HEK293T (cell line): ENCODE measurements at regions not wholly inside any gene's neighbourhood (a gene's known extent, or its start where the extent isn't known, plus 50 kb on each side); places are given as distances from the start of the nearest gene placed in this dataset.

Experiments used
- CTCF ChIA-PET: fragments of 350-600 bp; formaldehyde crosslinking; extraction: SDS; loops from one replicate; lab custom pipeline; 2021; ENCODE audit warnings: antibody characterized with exemption, inconsistent platforms; lab: Yijun Ruan, JAX
- POLR2A ChIA-PET: fragments of 350-600 bp; formaldehyde crosslinking; extraction: SDS; loops from one replicate; lab custom pipeline; 2020; ENCODE audit warnings: antibody characterized with exemption, inconsistent platforms; lab: Yijun Ruan, JAX
- DNase-seq: peaks from one replicate; pipeline ENCODE4 v3.0.0; 2012; ENCODE audit warnings: mixed read lengths; ENCODE audit errors: extremely low spot score
- ARNT ChIP-seq: fragments of 450-650 bp; IDR thresholded peaks from 2 replicates; pipeline ENCODE4 v1.6.1; 2017; ENCODE audit warnings: mild to moderate bottlenecking
- BHLHE40 ChIP-seq: fragments of 450-650 bp; IDR thresholded peaks from 2 replicates; pipeline ENCODE4 v1.6.1; 2016; ENCODE audit warnings: mild to moderate bottlenecking, moderate library complexity, borderline replicate concordance
- CTBP1 ChIP-seq: fragments of 450-650 bp; IDR thresholded peaks from 2 replicates; pipeline ENCODE4 v1.6.1; 2016; ENCODE audit warnings: borderline replicate concordance
- ELF4 ChIP-seq: fragments of 450-650 bp; IDR thresholded peaks from 2 replicates; pipeline ENCODE4 v1.6.1; 2017; ENCODE audit warnings: antibody characterized with exemption
- FOXA1 ChIP-seq: fragments of 450-650 bp; IDR thresholded peaks from 2 replicates; pipeline ENCODE4 v1.6.1; 2016; ENCODE audit warnings: mild to moderate bottlenecking
- FOXK2 ChIP-seq: fragments of 450-650 bp; IDR thresholded peaks from 2 replicates; pipeline ENCODE4 v1.6.1; 2016; ENCODE audit warnings: mild to moderate bottlenecking
- FOXM1 ChIP-seq: fragments of 450-650 bp; IDR thresholded peaks from 2 replicates; pipeline ENCODE4 v1.6.1; 2017; ENCODE audit warnings: mild to moderate bottlenecking, borderline replicate concordance
- HDGF ChIP-seq: fragments of 450-650 bp; IDR thresholded peaks from 2 replicates; pipeline ENCODE4 v1.6.1; 2017; ENCODE audit warnings: antibody characterized with exemption, borderline replicate concordance
- L3MBTL2 ChIP-seq: fragments of 450-650 bp; conservative IDR thresholded peaks from 2 replicates; pipeline ENCODE4 v1.6.1; 2016; ENCODE audit warnings: mild to moderate bottlenecking
- LEF1 ChIP-seq: fragments of 450-650 bp; IDR thresholded peaks from 2 replicates; pipeline ENCODE4 v1.6.1; 2017; ENCODE audit warnings: mild to moderate bottlenecking, borderline replicate concordance
- NFRKB ChIP-seq: fragments of 450-650 bp; IDR thresholded peaks from 2 replicates; pipeline ENCODE4 v1.6.1; 2016; ENCODE audit warnings: mild to moderate bottlenecking, moderate library complexity
- PKNOX1 ChIP-seq: fragments of 450-650 bp; IDR thresholded peaks from 2 replicates; pipeline ENCODE4 v1.6.1; 2016
- SP1 ChIP-seq: fragments of 450-650 bp; IDR thresholded peaks from 2 replicates; pipeline ENCODE4 v1.6.1; 2017
- SUZ12 ChIP-seq: fragments of 450-650 bp; IDR thresholded peaks from 2 replicates; pipeline ENCODE4 v1.6.1; 2016; ENCODE audit warnings: mild to moderate bottlenecking
- TARDBP ChIP-seq: fragments of 450-650 bp; IDR thresholded peaks from 2 replicates; pipeline ENCODE4 v1.6.1; 2016
- ZNF384 ChIP-seq: fragments of 450-650 bp; IDR thresholded peaks from 2 replicates; pipeline ENCODE4 v1.6.1; 2016

GRCh38 chr5:33361781-33362180 lies 79.0 kb upstream of the TARS1 start:
- POLR2A ChIA-PET, result no interaction called here
- no peak for DNase-seq
- TF ChIP-seq HDGF (no peak), BHLHE40 (no peak), FOXK2 (no peak), FOXM1 (no peak), ARNT (no peak), NFRKB (no peak), LEF1 (no peak), SP1 (no peak), FOXA1 (no peak), TARDBP (no peak), CTBP1 (no peak), ZNF384 (no peak), L3MBTL2 (no peak)
- CTCF ChIA-PET, result no interaction called here

DNA sequence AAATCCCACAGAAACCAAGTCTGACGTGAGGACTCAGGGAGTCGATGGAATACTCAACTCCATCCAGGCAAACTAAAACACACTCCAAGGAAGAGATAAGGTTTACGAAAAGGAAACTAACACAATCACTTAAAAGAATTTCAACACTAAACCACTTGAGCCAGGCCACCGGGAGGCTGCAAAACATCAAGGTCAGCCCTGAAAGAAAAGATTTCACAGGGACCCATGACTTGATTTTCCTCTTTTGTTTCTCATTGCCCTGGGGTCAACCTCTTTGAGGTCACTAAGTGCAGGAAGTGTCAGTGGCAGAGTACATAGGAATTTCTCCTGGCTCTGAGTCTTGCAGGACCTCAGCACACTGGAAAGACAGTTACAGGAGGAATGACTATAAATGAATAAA lies 77.8 kb upstream of the TARS1 start:
- ChIA-PET CTCF (no interaction called here), POLR2A (no interaction called here)
- TF ChIP-seq L3MBTL2 (no peak), ZNF384 (no peak), BHLHE40 (no peak), HDGF (no peak), ELF4 (no peak), FOXA1 (no peak), FOXK2 (no peak), PKNOX1 (no peak), ARNT (no peak), CTBP1 (no peak), FOXM1 (no peak), TARDBP (no peak), NFRKB (no peak), SP1 (no peak), LEF1 (no peak)
- DNase-seq, result no peak

- ChIA-PET CTCF (no interaction called here), POLR2A (no interaction called here)
- DNase-seq, result no peak
- TF ChIP-seq ELF4 (no peak), SUZ12 (no peak), NFRKB (no peak), ZNF384 (no peak), SP1 (no peak), CTBP1 (no peak), FOXM1 (no peak), HDGF (no peak), ARNT (no peak), TARDBP (no peak), LEF1 (no peak), FOXA1 (no peak), PKNOX1 (no peak), FOXK2 (no peak), BHLHE40 (no peak), L3MBTL2 (no peak)
These were observed 77.2 kb upstream of the TARS1 start for GRCh38 chr5:33363537-33363936.

DNA sequence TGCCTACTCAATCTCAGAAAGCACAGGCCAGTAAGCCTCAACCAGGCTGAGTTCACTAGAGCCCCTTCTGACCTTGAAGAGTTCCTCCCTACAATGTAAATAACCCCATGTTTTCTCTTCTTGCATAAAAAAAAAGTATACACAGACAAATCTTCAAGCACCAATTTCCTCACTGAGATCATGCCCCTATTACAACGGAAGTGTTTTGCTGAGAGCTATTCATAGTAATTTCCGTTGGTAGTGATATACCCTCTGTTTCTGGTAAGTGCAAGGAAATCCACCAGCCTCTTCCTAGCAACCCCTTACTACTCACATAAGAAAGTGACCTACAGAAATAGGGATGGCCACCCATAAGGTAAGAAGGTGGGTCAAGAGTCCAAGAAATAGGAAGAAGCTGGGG lies 76.4 kb upstream of the TARS1 start:
- TF ChIP-seq FOXA1, result no peak
- no peak for TF ChIP-seq HDGF
- TF ChIP-seq FOXK2, result no peak
- no peak for TF ChIP-seq ELF4
- TF ChIP-seq TARDBP, result no peak
- TF ChIP-seq PKNOX1, result no peak
- no peak for TF ChIP-seq LEF1
- no peak for TF ChIP-seq SP1
- no peak for TF ChIP-seq NFRKB
- TF ChIP-seq CTBP1, result no peak
- no peak for TF ChIP-seq ZNF384
- no peak for TF ChIP-seq BHLHE40
- TF ChIP-seq ARNT, result no peak
- TF ChIP-seq SUZ12, result no peak
- TF ChIP-seq FOXM1, result no peak
- TF ChIP-seq L3MBTL2, result no peak
- CTCF ChIA-PET, result interaction anchor here (0.6 kb wide), 1 partner anchor 1961 kb away, joined by 3 read pairs; no protein-coding TSS in a partner anchor
- DNase-seq, result no peak
- POLR2A ChIA-PET, result no interaction called here

DNA sequence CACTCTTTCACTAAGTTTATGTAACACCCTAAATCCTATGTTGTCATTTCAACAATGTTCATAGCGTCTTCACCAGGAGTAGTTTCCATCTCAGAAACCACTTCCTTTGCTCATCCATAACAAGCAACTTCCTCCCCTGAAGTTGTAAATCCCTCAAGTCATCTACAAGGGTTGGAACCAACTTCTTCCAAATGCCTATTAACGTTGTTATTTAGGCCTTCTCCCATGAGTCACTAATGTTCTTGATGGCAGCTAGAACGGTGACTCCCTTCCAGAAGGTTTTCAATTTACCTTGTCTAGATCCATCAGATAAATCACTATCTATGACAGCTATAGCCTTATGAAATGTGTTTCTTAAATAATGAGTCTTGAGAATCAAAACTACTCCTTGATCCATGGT lies 73.3 kb upstream of the TARS1 start:
- DNase-seq, result no peak
- CTCF ChIA-PET, result no interaction called here
- POLR2A ChIA-PET, result no interaction called here
- TF ChIP-seq SP1, result no peak
- no peak for TF ChIP-seq HDGF
- no peak for TF ChIP-seq PKNOX1
- TF ChIP-seq NFRKB, result no peak
- no peak for TF ChIP-seq LEF1
- no peak for TF ChIP-seq TARDBP
- TF ChIP-seq FOXK2, result no peak
- no peak for TF ChIP-seq ELF4
- TF ChIP-seq ZNF384, result no peak
- TF ChIP-seq FOXA1, result no peak
- TF ChIP-seq SUZ12, result no peak
- no peak for TF ChIP-seq BHLHE40
- no peak for TF ChIP-seq FOXM1
- no peak for TF ChIP-seq CTBP1
- TF ChIP-seq ARNT, result no peak
- TF ChIP-seq L3MBTL2, result no peak
